T follicular helper cell (primary cell): ENCODE measurements at regions not wholly inside any gene's neighbourhood (a gene's known extent, or its start where the extent isn't known, plus 50 kb on each side); places are given as distances from the start of the nearest gene placed in this dataset.
"Not testable (repeated sequence)": the region's sequence is repeated elsewhere in the genome, so short reads cannot be mapped to it uniquely, and the experiment has no call there.

ENCODE experiments used
- DNase-seq: peaks from one replicate; pipeline ENCODE4 v3.0.0-alpha.2; 2020; ENCODE audit warnings: low read depth

GRCh38 chr6:14217728-14218518, 100.4 kb downstream of the CD83 start:
- no peak for DNase-seq

GRCh38 chr6:14218519-14218800, 100.9 kb downstream of the CD83 start:
- no peak for DNase-seq

- no peak for DNase-seq
Observed at GRCh38 chr6:14221564-14222279, 104.2 kb downstream of the CD83 start.

DNA sequence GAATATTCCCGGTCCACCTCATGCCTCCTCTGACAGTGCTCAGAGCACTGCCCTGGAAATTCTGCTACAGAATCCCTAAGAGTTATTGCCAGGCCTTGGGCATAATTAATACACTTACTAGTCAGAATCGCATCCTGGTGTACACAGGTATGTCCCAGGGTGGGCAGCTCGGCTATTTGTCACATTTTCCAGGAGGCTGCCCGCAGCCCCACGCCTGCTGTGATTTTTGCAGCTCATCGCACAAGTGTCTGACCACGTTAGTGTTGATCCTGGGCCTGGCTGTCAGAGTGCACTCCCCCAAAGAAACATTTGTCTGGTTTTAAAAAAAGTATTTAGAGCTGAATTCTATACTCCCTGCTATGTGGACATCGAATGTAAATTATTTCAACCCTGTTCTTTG, 105.4 kb downstream of the CD83 start:
- DNase-seq = no peak

DNA sequence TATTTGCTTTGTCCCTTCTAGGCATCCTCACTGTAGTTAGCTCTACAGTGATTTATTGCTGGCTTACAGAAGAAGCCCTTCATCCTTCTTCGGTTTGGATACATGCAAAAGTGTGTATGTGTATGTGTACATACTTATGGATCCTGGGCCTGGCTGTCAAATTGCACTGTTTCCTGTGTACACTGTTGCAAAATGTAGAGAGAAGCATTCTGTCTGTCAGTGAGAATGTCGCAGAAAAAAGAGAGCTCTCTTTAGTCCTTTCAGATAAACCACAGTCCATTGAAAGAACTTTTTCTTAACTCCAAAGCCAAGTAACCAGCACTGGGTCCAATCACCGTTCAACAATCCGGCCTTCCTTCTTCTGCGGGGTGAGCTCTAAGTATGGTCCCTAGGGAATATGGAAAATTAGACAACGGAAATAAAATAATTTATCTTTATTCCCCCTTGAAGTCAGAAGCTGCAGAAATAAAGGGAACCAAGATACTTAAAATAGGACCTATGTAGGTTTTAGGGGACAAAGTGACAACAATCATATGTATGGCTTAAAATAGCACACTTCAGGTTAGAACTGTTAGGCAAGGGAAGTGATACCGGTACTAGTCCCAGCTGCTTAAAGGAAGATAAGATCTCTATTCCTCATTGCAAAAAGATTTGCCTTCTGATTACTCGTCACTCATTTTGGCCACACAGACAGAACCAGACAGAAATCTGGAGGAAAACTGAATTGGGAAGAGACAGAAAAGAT, 107.0 kb downstream of the CD83 start:
- DNase-seq = no peak

DNA sequence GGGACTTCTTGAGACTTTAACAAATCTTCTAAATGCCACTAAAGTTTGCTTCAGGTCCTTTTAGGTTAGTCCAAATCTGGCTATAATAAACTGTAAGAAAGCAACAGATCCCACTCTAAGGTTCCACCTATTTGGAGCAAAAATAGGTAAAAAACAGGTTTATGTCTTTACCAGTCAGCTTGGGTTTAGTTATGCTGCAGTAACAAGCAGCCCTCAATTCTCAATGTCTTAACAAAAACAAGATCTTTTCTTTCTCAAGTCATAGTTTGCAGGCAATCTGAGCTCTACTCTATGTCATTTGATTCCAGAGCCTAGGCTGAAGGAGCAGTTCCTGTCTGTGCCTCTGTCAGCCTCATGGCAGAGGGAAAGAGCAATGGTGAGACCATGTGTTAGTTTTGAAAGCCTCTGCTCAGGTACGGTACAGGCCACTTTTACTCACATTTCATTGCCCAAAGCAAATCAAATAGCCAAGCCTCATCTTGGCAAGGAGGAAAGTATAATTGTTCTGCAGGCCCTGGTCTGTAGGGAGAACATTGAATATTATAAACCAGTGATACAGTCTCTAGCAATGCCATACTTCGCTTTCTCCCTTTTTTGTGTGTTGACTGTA, 108.6 kb downstream of the CD83 start:
- no peak for DNase-seq

- DNase-seq = no peak
Observed at GRCh38 chr6:14228571-14228970, 111.0 kb downstream of the CD83 start.

DNA sequence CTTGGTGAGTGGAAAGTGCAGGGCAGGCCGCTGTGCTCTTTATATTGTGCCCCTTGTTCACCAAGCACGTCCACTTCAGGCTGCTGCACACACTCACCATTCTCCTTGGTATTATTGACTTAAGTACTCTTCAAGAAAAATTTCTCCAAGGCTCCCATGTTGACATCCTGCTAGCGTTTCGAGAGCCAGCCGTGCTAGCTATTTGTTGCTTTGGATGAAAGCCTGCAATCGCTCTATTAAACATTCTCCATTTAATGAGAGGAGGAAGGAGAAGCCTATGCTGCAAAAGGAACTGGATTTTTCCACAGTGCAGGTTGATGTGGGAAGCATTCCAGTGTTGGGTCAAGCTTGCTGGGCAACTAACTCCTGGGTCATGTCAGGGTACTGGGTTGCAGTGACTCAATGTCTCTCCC, 113.5 kb downstream of the CD83 start:
- no peak for DNase-seq

DNA sequence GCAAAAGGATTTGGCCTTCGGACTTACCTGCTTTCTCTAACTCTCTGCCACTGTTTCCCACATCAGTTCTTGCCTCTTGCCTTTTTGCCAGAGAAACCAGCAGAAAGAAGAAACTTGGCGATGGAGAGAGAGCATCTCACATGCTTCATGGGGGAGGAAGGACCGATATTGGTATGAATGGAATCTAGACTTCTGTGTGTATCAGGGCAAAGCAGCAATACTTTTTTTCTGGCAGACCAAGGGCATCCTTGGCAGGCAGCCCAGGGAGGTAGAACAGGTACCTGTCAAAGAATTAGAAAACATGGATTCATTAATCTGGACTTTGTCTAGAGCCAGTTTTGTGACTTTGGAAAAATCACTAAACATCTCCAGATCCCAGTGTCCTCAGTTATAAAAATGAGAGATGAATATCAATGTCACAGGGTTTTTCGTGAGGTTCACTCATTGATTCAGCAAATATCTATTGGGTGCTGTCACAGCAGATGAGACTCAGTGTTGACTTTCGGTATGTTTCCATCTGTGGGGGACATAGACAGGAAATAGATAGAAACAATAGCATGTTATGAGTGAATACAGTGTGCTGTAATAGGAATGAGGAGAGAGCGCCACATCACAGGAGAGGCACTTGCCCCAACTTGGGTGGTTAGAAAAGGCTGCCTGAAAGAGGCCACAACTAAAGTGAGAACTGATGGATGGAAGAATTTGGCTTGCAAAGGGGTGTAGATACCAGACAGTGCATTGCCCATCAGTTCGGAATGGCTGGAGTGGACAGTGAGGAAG, 114.1 kb downstream of the CD83 start:
- no peak for DNase-seq

- no peak for DNase-seq
Observed at GRCh38 chr6:14232889-14233288, 115.3 kb downstream of the CD83 start.

GRCh38 chr6:14235653-14236356, 118.2 kb downstream of the CD83 start:
- DNase-seq = no peak

DNA sequence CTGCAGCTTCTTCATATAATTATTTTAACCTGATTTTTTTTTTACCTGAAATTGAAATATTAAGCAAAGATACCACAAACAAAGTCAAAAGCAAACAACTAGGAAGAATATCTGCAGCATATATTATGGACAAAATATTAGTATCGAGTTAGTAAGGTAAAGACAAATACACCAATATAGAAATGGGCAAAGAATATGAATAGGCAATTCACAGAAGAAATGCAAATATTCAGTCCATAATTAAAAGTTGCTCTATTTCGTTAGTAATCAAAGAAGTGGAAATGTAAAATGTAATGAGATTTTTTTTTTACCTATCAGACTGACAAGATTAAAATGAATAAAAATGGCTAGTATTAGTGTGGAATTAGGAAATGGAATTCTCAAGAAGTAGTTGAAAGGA, 121.5 kb downstream of the CD83 start:
- DNase-seq = no peak

- DNase-seq = no peak
Observed at GRCh38 chr6:14240411-14241166, 123.0 kb downstream of the CD83 start.

- DNase-seq = no peak
Observed at GRCh38 chr6:14241255-14242070, 123.9 kb downstream of the CD83 start.

DNA sequence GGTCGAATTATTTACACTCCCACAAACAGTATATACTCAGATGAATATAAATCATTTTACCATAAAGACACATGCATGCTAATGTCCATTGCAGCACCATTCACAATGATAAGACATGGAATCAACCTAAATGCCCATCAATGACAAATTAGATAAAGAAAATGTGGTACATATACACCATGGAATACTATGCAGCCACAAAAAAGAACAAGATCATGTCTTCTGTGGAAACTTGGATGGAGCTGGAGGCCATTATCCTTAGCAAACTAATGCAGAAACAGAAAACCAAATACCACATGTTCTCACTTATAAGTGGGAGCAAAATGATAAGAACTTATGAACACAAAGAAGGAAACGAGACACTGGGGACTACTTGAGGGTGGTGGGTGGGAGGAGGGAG, 125.3 kb downstream of the CD83 start:
- DNase-seq = not testable (repeated sequence)

DNA sequence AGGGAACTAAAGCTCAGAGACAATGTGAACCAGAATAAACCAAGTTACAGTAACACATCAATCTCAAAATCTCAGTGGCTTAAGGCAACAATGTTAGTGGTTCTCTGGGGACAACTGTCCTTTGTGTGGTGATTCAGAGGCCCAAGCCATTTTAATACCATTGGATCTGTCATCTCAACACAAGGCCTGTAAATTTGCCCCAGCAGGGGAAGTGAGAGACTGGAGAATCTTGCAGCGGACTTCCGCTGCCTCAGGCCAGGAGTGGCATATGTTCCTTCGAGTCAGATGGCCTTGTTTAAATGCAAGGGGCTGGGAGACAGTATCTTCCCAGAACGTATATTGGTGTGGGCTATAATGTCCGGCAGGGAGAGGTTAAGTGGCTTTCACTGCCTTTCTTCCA, 126.0 kb downstream of the CD83 start:
- no peak for DNase-seq

DNA sequence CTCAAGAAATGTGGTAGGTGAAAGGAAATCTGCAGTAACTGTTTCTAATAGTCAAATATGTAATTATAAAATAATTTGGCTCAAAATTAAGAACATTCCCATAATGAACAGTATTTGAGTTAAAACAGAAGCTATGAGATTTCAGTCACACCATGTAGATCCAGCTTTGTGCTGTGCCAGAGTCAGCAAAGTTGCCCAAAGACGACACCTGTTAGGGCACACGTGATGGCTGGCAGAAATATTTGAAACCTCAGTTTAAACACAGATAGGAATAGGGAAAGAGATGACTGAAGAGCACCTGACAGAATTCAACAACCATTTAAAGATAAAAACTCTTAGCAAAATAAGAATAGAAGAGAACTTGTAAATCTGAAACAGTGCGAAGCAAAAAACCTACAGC, 129.3 kb downstream of the CD83 start:
- DNase-seq = no peak

- no peak for DNase-seq
Observed at GRCh38 chr6:14250573-14250972, 133.0 kb downstream of the CD83 start.

- DNase-seq = no peak
Observed at GRCh38 chr6:14252271-14252850, 134.8 kb downstream of the CD83 start.
